ENCODE measurements at regions not wholly inside any gene's neighbourhood (a gene's known extent, or its start where the extent isn't known, plus 50 kb on each side); places are given as distances from the start of the nearest gene placed in this dataset.

DNA sequence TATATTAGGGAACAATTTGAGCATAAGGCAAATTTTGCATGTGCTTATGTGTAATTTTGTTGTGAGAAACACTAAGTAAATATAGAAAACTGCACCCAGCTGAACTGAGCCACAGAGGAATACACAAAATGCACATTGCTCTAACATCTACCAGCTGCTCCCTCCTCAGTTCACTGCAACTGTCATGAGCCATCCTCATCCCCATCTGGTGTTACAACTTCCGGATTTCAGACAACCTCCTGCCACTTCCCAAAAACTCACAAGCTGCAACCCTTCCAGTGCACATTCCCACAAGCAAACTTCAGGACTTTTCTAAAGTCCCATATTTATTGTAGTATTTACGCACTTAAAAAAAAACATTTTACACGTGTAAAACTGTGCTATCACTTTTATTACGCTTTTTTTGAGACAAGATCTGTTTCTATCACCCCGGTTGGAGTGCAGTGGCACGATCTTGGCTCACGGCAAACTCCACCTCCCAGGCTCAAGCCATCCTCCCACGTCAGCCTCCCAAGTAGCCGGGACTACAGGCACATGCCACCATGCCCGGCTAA lies 169.1 kb upstream of the TBX3 start (continued):
- TF ChIP-seq NR2F2 (IDR thresholded peaks at IDR 0.05) = no peak
- no peak for TF ChIP-seq SP1 (IDR thresholded peaks at IDR 0.05)

DNA sequence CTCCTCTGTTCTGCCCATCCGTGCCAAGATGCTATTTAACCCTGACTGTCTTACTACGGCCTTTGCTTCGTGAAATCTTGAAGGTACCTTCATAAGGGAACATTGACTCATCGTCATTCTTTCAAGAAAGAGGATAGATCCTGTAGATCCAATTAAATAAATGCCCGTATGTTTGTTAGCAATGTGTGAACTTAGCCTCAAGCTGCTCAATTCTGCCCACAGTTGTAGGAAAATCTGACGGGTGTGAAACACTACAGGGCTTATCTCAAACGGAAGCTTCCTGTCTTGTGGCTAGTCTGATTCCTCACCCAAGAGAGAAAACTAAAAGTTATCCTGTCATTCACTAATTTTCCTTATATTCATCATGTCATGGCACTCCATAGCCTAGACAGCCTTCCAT lies 168.0 kb upstream of the TBX3 start:
- TF ChIP-seq, protein P1, sequence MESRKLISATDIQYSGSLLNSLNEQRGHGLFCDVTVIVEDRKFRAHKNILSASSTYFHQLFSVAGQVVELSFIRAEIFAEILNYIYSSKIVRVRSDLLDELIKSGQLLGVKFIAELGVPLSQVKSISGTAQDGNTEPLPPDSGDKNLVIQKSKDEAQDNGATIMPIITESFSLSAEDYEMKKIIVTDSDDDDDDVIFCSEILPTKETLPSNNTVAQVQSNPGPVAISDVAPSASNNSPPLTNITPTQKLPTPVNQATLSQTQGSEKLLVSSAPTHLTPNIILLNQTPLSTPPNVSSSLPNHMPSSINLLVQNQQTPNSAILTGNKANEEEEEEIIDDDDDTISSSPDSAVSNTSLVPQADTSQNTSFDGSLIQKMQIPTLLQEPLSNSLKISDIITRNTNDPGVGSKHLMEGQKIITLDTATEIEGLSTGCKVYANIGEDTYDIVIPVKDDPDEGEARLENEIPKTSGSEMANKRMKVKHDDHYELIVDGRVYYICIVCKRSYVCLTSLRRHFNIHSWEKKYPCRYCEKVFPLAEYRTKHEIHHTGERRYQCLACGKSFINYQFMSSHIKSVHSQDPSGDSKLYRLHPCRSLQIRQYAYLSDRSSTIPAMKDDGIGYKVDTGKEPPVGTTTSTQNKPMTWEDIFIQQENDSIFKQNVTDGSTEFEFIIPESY (IDR thresholded peaks at IDR 0.05) = no peak
- no peak for TF ChIP-seq FOXA1 (IDR thresholded peaks at IDR 0.05)
- no peak for TF ChIP-seq JUND (IDR thresholded peaks at IDR 0.05)
- TF ChIP-seq ATF3 (IDR thresholded peaks at IDR 0.05) = no peak
- TF ChIP-seq RXRA (IDR thresholded peaks at IDR 0.05) = no peak
- no peak for TF ChIP-seq RAD21 (IDR thresholded peaks at IDR 0.05)
- no peak for DNase-seq (ENCODE audit: low spot score)
- 88% methylated on average over 7 of the region's 7 CpGs for WGBS
- Histone ChIP-seq H3K9me3 (ENCODE audit: control insufficient read depth in 4 of 4, low read length in 3 of 4) (no peaks in the 10 kb centered on the region), H3K9ac (ENCODE audit: low read depth in 1 of 2, low read length in 2 of 2) (no peak overlapping the region), H3K27me3 (ENCODE audit: control insufficient read depth in 4 of 4, insufficient read depth in 4 of 4, low read length in 3 of 4) (no peaks in the 10 kb centered on the region), H3K4me3 (ENCODE audit: low read depth in 1 of 3, low read length in 3 of 3) (no peak overlapping the region), H3K4me1 (ENCODE audit: control insufficient read depth in 4 of 4, insufficient read depth in 4 of 4, low read length in 3 of 4) (no peaks in the 10 kb centered on the region), H3K36me3 (ENCODE audit: control insufficient read depth in 4 of 4, insufficient read depth in 3 of 4, low read depth in 1 of 4, low read length in 3 of 4) (no peaks in the 10 kb centered on the region), H3K27ac (ENCODE audit: low read depth in 1 of 2, low read length in 2 of 2) (no peak overlapping the region)

DNA sequence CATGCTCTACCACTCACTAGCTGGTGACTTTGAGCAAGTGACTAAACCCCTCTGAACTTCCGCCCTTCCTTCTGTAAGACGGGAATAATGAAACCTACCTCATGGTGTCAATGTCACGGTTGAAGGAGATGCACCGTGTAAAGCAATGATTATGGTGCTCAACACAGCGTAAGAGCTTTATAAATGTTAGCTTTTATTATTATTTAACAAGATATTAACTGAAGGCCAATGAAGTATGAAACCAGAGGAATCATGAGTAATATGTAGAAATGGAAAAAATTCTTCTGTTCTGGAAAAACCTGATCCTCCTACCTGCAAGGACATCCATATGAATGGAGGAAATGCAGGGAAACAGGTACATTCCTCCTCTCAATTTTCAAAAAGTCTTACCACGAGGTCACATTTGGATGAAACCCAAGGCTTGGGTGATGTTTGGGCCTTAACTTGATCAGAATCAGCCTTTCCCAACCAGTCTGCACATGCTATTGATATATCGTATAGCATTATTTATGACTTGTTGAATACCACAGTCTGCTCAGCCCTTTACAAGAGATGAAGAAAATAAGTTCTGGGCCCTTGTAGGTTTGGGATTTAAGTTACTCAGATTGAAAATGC lies 166.8 kb upstream of the TBX3 start:
- H3K27ac ChIP-seq (ENCODE audit: low read depth in 1 of 2, low read length in 2 of 2) = no peak overlapping the region
- no peaks in the 10 kb centered on the region for H3K9me3 ChIP-seq (ENCODE audit: control insufficient read depth in 4 of 4, low read length in 3 of 4)
- no peak overlapping the region for H3K9ac ChIP-seq (ENCODE audit: low read depth in 1 of 2, low read length in 2 of 2)
- no peak overlapping the region for H3K4me3 ChIP-seq (ENCODE audit: low read depth in 1 of 3, low read length in 3 of 3)
- 96% methylated on average over 7 of the region's 7 CpGs for WGBS
- H3K36me3 ChIP-seq (ENCODE audit: control insufficient read depth in 4 of 4, insufficient read depth in 3 of 4, low read depth in 1 of 4, low read length in 3 of 4) = no peaks in the 10 kb centered on the region
- no peak for DNase-seq (ENCODE audit: low spot score)
- no peaks in the 10 kb centered on the region for H3K27me3 ChIP-seq (ENCODE audit: control insufficient read depth in 4 of 4, insufficient read depth in 4 of 4, low read length in 3 of 4)
- H3K4me1 ChIP-seq (ENCODE audit: control insufficient read depth in 4 of 4, insufficient read depth in 4 of 4, low read length in 3 of 4) = no peaks in the 10 kb centered on the region
- no peak for TF ChIP-seq FOXA2 (IDR thresholded peaks at IDR 0.05)
- TF ChIP-seq, protein P2, sequence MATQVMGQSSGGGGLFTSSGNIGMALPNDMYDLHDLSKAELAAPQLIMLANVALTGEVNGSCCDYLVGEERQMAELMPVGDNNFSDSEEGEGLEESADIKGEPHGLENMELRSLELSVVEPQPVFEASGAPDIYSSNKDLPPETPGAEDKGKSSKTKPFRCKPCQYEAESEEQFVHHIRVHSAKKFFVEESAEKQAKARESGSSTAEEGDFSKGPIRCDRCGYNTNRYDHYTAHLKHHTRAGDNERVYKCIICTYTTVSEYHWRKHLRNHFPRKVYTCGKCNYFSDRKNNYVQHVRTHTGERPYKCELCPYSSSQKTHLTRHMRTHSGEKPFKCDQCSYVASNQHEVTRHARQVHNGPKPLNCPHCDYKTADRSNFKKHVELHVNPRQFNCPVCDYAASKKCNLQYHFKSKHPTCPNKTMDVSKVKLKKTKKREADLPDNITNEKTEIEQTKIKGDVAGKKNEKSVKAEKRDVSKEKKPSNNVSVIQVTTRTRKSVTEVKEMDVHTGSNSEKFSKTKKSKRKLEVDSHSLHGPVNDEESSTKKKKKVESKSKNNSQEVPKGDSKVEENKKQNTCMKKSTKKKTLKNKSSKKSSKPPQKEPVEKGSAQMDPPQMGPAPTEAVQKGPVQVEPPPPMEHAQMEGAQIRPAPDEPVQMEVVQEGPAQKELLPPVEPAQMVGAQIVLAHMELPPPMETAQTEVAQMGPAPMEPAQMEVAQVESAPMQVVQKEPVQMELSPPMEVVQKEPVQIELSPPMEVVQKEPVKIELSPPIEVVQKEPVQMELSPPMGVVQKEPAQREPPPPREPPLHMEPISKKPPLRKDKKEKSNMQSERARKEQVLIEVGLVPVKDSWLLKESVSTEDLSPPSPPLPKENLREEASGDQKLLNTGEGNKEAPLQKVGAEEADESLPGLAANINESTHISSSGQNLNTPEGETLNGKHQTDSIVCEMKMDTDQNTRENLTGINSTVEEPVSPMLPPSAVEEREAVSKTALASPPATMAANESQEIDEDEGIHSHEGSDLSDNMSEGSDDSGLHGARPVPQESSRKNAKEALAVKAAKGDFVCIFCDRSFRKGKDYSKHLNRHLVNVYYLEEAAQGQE (IDR thresholded peaks at IDR 0.05) = no peak
- no peak for TF ChIP-seq RXRA (IDR thresholded peaks at IDR 0.05)
- TF ChIP-seq MAX (IDR thresholded peaks at IDR 0.05) = no peak
- TF ChIP-seq GABPA (IDR thresholded peaks at IDR 0.05 in 1 of 2, conservative IDR thresholded peaks at IDR 0.05 in 1 of 2) = no peak
- no peak for TF ChIP-seq HNF4A (conservative IDR thresholded peaks at IDR 0.05)
- TF ChIP-seq TAF1 (conservative IDR thresholded peaks at IDR 0.05) = no peak
- TF ChIP-seq YY1 (IDR thresholded peaks at IDR 0.05) = no peak
- TF ChIP-seq RAD21 (IDR thresholded peaks at IDR 0.05) = no peak
- TF ChIP-seq ATF3 (IDR thresholded peaks at IDR 0.05) = no peak
- no peak for TF ChIP-seq NR2F2 (IDR thresholded peaks at IDR 0.05)
- TF ChIP-seq JUND (IDR thresholded peaks at IDR 0.05) = no peak
- TF ChIP-seq SP1 (IDR thresholded peaks at IDR 0.05) = no peak
- TF ChIP-seq EGR1 (IDR thresholded peaks at IDR 0.05; ENCODE audit: low read depth in 2 of 2) = no peak
- TF ChIP-seq HNF4G (IDR thresholded peaks at IDR 0.05) = no peak
- TF ChIP-seq, protein P3, sequence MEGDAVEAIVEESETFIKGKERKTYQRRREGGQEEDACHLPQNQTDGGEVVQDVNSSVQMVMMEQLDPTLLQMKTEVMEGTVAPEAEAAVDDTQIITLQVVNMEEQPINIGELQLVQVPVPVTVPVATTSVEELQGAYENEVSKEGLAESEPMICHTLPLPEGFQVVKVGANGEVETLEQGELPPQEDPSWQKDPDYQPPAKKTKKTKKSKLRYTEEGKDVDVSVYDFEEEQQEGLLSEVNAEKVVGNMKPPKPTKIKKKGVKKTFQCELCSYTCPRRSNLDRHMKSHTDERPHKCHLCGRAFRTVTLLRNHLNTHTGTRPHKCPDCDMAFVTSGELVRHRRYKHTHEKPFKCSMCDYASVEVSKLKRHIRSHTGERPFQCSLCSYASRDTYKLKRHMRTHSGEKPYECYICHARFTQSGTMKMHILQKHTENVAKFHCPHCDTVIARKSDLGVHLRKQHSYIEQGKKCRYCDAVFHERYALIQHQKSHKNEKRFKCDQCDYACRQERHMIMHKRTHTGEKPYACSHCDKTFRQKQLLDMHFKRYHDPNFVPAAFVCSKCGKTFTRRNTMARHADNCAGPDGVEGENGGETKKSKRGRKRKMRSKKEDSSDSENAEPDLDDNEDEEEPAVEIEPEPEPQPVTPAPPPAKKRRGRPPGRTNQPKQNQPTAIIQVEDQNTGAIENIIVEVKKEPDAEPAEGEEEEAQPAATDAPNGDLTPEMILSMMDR (IDR thresholded peaks at IDR 0.05; ENCODE audit: low read depth, low read length, missing input control) = no peak
- TF ChIP-seq, protein P1 (IDR thresholded peaks at IDR 0.05) = no peak
- TF ChIP-seq FOXA1 (IDR thresholded peaks at IDR 0.05) = no peak

Measured in liver (tissue), 8 donors.